ENCODE measurements at regions not wholly inside any gene's neighbourhood (a gene's known extent, or its start where the extent isn't known, plus 50 kb on each side); places are given as distances from the start of the nearest gene placed in this dataset.

DNA sequence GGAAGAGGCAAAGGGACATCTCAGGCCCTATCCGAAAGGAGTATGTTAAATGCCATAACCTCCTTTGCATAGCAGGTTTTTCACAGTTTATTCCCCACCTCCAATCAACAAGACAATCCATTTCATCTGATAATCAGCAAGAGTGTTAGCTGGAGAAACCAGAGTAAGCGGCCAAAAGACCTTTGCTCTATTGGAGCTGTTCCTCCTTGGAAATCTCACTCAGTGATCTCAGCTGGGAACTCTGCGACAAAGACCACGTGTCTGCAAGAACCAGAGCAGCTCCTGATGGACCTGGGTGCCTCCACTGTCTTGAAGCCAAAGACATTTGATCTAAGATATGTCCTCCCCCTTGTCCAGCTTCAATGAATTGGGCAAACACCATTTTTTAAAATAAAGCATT is 241.0 kb downstream of the SEC61B start:
- TF ChIP-seq, protein P1, sequence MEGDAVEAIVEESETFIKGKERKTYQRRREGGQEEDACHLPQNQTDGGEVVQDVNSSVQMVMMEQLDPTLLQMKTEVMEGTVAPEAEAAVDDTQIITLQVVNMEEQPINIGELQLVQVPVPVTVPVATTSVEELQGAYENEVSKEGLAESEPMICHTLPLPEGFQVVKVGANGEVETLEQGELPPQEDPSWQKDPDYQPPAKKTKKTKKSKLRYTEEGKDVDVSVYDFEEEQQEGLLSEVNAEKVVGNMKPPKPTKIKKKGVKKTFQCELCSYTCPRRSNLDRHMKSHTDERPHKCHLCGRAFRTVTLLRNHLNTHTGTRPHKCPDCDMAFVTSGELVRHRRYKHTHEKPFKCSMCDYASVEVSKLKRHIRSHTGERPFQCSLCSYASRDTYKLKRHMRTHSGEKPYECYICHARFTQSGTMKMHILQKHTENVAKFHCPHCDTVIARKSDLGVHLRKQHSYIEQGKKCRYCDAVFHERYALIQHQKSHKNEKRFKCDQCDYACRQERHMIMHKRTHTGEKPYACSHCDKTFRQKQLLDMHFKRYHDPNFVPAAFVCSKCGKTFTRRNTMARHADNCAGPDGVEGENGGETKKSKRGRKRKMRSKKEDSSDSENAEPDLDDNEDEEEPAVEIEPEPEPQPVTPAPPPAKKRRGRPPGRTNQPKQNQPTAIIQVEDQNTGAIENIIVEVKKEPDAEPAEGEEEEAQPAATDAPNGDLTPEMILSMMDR (IDR thresholded peaks at IDR 0.05) = no peak
- TF ChIP-seq POLR2A (IDR thresholded peaks at IDR 0.05) = no peak
